ENCODE measurements at regions not wholly inside any gene's neighbourhood (a gene's known extent, or its start where the extent isn't known, plus 50 kb on each side); places are given as distances from the start of the nearest gene placed in this dataset.

DNA sequence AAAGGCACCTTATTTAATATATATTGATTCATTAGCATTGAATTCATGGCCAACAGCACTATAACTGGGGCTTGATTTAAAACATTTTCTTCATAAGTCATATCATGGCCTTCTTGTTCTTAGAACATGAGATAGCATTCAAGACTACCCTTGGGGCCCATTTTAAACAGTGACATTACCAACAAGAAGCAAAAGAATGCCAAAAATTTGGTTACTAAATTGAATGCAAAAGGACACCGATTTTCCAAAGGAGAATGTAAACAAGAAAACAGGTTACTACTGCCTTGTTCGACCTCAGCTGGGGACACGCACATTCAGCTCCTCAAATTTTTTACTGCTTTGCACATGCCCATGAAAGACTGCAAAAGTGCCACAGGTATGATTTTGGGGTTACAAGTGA is 219.4 kb upstream of the TLE4 start:
- Histone ChIP-seq H3K36me3 (no peaks in the 10 kb centered on the region), H3K4me3 (no peak overlapping the region), H3K9me3 (no peaks in the 10 kb centered on the region), H3K27me3 (no peaks in the 10 kb centered on the region), H3K27ac (no peak overlapping the region), H3K4me1 (no peaks in the 10 kb centered on the region)
- TF ChIP-seq, protein P1, sequence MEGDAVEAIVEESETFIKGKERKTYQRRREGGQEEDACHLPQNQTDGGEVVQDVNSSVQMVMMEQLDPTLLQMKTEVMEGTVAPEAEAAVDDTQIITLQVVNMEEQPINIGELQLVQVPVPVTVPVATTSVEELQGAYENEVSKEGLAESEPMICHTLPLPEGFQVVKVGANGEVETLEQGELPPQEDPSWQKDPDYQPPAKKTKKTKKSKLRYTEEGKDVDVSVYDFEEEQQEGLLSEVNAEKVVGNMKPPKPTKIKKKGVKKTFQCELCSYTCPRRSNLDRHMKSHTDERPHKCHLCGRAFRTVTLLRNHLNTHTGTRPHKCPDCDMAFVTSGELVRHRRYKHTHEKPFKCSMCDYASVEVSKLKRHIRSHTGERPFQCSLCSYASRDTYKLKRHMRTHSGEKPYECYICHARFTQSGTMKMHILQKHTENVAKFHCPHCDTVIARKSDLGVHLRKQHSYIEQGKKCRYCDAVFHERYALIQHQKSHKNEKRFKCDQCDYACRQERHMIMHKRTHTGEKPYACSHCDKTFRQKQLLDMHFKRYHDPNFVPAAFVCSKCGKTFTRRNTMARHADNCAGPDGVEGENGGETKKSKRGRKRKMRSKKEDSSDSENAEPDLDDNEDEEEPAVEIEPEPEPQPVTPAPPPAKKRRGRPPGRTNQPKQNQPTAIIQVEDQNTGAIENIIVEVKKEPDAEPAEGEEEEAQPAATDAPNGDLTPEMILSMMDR (IDR thresholded peaks at IDR 0.05): no peak
- no peak for DNase-seq
- intact Hi-C loops (cut with DNase I): no loop called here
- no peak for ATAC-seq

DNA sequence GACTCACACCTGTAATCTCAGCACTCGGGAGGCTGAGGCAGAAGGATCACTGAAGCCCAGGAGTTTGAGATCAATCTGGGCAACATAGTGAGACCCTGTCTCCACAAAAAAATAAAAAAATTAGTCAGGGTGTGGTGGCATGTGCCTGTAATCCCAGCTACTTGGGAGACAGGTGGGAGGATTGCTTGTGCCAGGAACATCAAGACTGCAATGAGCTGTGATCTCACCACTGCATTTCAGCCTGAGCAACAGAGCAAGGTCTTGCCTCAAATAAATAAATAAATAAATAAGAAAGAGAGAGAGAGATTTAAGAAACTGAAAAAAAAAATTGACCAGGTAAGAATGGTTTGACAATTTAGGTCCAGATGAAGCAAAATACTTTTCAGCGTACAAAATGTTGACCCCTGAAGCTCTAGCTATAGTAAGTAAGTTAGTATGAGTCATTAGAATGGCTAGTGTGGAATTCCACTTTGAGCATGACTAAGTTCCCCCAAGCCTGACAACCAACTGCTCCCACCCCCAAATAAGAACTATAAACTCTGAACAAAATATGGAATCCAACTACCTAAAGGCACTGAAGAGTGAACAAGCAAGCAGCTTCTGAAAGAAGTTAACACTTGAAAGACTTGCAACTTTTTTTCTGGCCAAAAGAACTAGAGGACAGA is 217.8 kb upstream of the TLE4 start:
- ATAC-seq (no peak), DNase-seq (no peak)
- H3K27me3 ChIP-seq: no peaks in the 10 kb centered on the region
- TF ChIP-seq, protein P1 (IDR thresholded peaks at IDR 0.05): no peak
- intact Hi-C loops (cut with DNase I): no loop called here
- no peaks in the 10 kb centered on the region for H3K4me1 ChIP-seq
- H3K36me3 ChIP-seq: no peaks in the 10 kb centered on the region
- no peak overlapping the region for H3K4me3 ChIP-seq
- H3K9me3 ChIP-seq: no peaks in the 10 kb centered on the region
- no peak overlapping the region for H3K27ac ChIP-seq

DNA sequence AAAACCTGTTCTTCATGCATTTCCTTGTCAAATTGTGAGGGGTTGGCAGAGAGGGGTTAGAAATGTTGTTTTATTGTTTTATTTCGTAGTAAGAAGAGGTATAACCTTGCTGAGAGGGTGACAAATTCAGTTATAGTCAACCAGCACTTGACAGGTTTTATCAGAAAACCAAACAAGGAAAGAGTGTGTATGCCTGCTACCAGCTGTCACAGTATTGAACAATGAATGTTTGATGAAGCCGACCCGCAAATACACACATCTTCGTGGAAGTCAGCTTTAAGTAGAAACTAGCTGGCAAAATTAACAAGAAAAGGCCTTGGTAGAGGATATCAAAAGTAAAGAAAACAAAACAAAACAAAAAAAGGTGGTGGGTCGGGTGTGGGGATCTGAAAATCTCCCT is 214.6 kb upstream of the TLE4 start:
- H3K36me3 ChIP-seq: no peaks in the 10 kb centered on the region
- H3K4me3 ChIP-seq: no peak overlapping the region
- no peak overlapping the region for H3K27ac ChIP-seq
- intact Hi-C loops (cut with DNase I): no loop called here
- H3K27me3 ChIP-seq: no peaks in the 10 kb centered on the region
- DNase-seq (no peak), ATAC-seq (no peak)
- no peaks in the 10 kb centered on the region for H3K9me3 ChIP-seq
- TF ChIP-seq, protein P1 (IDR thresholded peaks at IDR 0.05): no peak
- H3K4me1 ChIP-seq: no peaks in the 10 kb centered on the region

DNA sequence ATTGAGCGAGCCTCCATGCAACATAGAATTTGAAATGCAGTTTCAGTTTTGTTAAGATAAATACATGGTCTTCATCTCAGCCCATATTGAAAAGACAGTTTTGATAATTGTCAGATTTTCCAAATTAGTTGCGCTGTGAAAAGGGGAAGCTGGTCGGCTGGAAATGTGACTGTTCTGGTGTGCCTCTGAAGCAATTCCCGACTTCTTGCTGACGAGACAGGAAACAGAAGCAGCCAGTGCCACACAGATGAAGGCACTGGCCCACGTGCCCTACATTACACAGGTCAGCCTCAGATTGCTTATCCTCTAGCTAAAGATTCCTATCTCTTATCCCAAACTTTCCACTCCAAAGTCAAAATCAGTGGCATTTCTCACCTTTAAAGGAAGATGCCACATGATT is 214.1 kb upstream of the TLE4 start:
- H3K4me1 ChIP-seq: no peaks in the 10 kb centered on the region
- H3K27ac ChIP-seq: no peak overlapping the region
- ATAC-seq: peak; percentile 87
- intact Hi-C loops (cut with DNase I): no loop called here
- H3K4me3 ChIP-seq: no peak overlapping the region
- TF ChIP-seq, protein P1 (IDR thresholded peaks at IDR 0.05): no peak
- no peaks in the 10 kb centered on the region for H3K9me3 ChIP-seq
- H3K36me3 ChIP-seq: no peaks in the 10 kb centered on the region
- DNase-seq: no peak
- no peaks in the 10 kb centered on the region for H3K27me3 ChIP-seq

DNA sequence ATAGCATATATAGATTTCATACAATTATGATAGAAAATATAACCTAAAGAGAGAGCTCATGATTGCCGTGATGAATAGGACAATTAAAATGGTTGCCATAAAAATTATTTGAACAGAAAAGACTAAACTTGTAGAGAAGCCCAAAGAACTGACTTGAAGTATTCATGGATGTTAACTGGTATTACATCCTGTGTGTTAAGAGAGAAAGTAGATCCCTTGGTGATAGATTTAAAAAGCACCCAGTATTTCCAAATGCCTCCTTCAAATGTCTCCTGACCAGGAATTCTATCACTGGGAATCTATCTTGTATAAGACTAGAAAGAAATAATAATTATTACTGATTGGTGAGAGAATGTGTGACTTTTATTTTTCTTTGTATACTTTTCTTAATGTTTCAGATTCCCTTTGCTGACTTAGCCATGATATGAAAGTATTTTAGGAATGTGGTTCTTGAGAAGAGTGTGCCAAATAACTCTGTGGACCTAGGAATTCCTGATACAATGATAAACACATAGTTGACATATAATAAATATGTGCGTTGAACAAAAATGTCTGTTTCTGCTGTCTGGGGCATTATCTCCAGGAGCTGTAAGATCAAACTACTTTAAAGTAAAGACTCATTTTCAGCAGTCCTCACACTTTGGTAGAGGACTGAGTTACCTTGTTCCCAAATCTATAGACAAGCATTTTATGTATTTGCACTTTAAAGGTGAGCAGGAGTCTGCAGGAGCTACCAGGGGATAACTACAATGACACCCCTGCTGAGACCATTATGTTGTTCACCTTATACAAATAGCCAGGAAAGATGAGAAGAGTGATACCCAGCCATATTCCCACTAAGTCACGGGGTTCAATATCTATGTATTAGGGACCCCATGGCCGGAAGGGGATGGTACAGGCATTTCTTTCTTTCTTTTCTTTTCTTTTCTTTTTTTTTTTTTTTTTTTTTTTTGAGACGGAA is 211.1 kb upstream of the TLE4 start:
- H3K9me3 ChIP-seq: no peaks in the 10 kb centered on the region

More for the DNA sequence above, 211.1 kb upstream of the TLE4 start:
- Histone ChIP-seq H3K4me3 (no peak overlapping the region), H3K27me3 (no peaks in the 10 kb centered on the region), H3K36me3 (no peaks in the 10 kb centered on the region), H3K27ac (no peak overlapping the region), H3K4me1 (no peaks in the 10 kb centered on the region)
- ATAC-seq: no peak
- TF ChIP-seq, protein P1 (IDR thresholded peaks at IDR 0.05): no peak
- intact Hi-C loops (cut with DNase I): no loop called here
- DNase-seq: no peak

Measured in upper lobe of right lung (tissue), 1 donor.